Urinary bladder (tissue), 4 donors: ENCODE measurements at regions not wholly inside any gene's neighbourhood (a gene's known extent, or its start where the extent isn't known, plus 50 kb on each side); places are given as distances from the start of the nearest gene placed in this dataset. TPM values are rescaled to one million over a fixed set of nuclear protein-coding genes. Genes with fewer than 3 reads are reported as not detected.

ENCODE experiments used
- DNase-seq: peaks from one replicate; pipeline ENCODE4 v3.0.0-alpha.2; 2015; ENCODE audit errors: extremely low spot score
- H3K27ac ChIP-seq: one replicate; pipeline ENCODE4 v1.5.1; 2013; ENCODE audit warnings: low read depth, mild to moderate bottlenecking, moderate library complexity
- H3K36me3 ChIP-seq: one replicate; pipeline ENCODE4 v1.6.1; 2013; ENCODE audit warnings: mild to moderate bottlenecking, moderate library complexity; ENCODE audit not compliant: insufficient read depth
- H3K4me1 ChIP-seq: one replicate; pipeline ENCODE4 v1.6.1; 2013; ENCODE audit warnings: mild to moderate bottlenecking, moderate library complexity; ENCODE audit not compliant: insufficient read depth
- H3K4me3 ChIP-seq: one replicate; pipeline ENCODE4 v1.5.1; 2013; ENCODE audit warnings: low read depth, low read length
- WGBS: extraction: QIAGEN DNeasy Blood & Tissue Kit; methylation state at CpG from one replicate; pipeline ENCODE4 v1.1.7; 2013; 5-methylcytosine and 5-hydroxymethylcytosine counted together
- small RNA-seq: library from RNA; depleted of rRNA; stranded (forward); fragments of <200 nt; gene quantifications from one replicate; pipeline ENCODE3, GENCODE V24; 2014
- donor health status: healthy with polysubstance abuse.
- donor health status: healthy.

DNA sequence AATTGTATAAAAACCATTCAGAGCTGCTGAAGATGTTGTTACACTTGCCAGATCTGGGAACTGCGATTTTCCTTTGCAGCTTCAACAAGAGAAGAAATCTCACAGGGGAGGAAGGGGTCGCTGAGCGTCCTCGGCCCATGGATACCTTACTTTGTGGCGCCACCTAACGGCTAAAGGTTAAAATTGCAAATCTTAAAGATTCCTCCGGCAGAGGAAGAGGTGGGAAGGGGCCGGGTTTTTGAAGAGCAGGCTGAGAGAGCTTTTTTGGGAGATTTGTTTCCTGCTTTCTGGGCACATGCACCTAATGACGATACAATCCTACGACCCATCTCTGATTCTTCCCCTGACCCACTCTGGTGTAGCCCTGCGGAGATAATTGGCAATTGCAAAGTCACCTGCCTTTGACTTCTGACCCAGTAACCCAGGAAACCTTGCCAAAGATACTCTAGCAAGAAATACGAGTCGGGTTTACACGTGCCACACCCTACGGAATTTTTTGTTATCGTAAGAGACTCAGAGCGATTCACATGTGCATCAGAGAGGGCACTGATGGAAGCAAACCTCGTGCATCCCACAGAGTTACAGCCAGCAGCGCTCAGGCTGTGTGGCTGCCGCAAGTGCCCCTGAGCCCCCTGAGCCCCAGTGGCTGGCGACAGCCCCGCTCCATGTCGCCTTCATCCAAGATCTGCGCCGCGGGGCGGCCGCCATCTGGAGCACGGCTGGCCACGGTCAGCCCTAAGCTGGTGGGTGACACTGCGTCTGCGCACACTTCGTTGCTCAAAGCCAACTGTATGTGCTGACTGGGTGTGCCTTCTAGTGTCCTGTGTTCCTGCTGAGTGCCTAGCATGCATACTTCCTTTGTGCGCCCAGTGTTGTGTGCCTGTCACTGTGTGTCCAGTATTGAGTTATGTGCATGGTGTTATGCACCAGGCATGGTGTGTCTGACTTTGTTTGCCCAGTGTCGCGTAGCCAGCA, 55.2 kb upstream of the CHRNA7 start:
- DNase-seq: peak; percentile 32
- no peaks in the 10 kb centered on the region for H3K4me1 ChIP-seq
- H3K4me3 ChIP-seq: no peak overlapping the region
- no peaks in the 10 kb centered on the region for H3K36me3 ChIP-seq
- H3K27ac ChIP-seq: no peak overlapping the region
- WGBS: 14% methylated on average over 36 of the region's 36 CpGs

DNA sequence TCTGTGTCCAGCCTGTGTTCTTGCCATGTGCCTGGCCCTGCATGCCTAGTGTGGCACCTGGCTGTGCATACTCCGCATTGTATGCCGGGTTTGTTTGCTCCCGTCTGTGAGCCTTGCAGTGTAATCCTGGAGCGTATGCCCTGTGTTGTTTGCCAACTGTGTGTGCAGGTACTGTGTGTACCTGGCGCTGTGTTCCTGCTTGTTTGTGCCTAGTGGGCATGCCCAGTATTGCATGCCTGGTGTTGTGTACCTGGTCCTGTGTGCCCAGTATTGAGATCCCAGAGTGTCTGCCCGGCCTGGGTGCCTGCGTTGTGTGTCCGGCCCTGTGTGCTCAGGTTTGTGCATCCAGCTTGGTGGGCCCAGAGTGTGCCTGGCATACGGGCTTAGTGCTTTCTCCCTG, 54.5 kb upstream of the CHRNA7 start:
- Histone ChIP-seq H3K27ac (no peak overlapping the region), H3K4me3 (no peak overlapping the region), H3K4me1 (no peaks in the 10 kb centered on the region), H3K36me3 (no peaks in the 10 kb centered on the region)
- WGBS: 83% methylated on average over 9 of the region's 9 CpGs
- no peak for DNase-seq

GRCh38 chr15:31977138-31977537, 53.2 kb upstream of the CHRNA7 start:
- Histone ChIP-seq H3K4me3 (no peak overlapping the region), H3K36me3 (no peaks in the 10 kb centered on the region), H3K27ac (no peak overlapping the region), H3K4me1 (no peaks in the 10 kb centered on the region)
- DNase-seq: no peak
- WGBS: 71% methylated on average over 8 of the region's 8 CpGs

GRCh38 chr15:31977812-31978661, 52.3 kb upstream of the CHRNA7 start:
- H3K4me3 ChIP-seq: no peak overlapping the region
- 18% methylated on average over 22 of the region's 22 CpGs for WGBS
- H3K4me1 ChIP-seq: no peaks in the 10 kb centered on the region
- H3K36me3 ChIP-seq: no peaks in the 10 kb centered on the region
- no peak overlapping the region for H3K27ac ChIP-seq
- DNase-seq: no peak

Small RNAs in the stretch of these regions (small RNA-seq; reads per million reads assigned to genes)
- gene AC026951.2: not detected
- gene RF00425: not detected
